GM12878 (cell line): ENCODE measurements at regions not wholly inside any gene's neighbourhood (a gene's known extent, or its start where the extent isn't known, plus 50 kb on each side); places are given as distances from the start of the nearest gene placed in this dataset.

Experiments
- CBX3 ChIP-seq: fragments of 200-600 bp; sonication (generic); IDR thresholded peaks from 2 replicates; pipeline ENCODE4 v1.6.1; 2016; ENCODE audit warnings: low read depth, borderline replicate concordance
- CEBPB ChIP-seq, 2 experiments: fragments of 150-350 bp in 1 of 2; IDR thresholded peaks; 2 replicates each; pipeline ENCODE4 v1.6.1; 2012 to 2014; ENCODE audit warnings: low read depth in 2 of 2, low read length in 2 of 2, borderline replicate concordance in 1 of 2, inconsistent platforms in 1 of 2
- CHD1 ChIP-seq: IDR thresholded peaks from 2 replicates; pipeline ENCODE4 v1.6.1; 2012; ENCODE audit warnings: low read depth, low read length, improper control_type of control experiment
- CREM ChIP-seq: IDR thresholded peaks from 2 replicates; pipeline ENCODE4 v1.6.1; 2014; ENCODE audit warnings: antibody characterized with exemption, low read depth
- EZH2 ChIP-seq: IDR thresholded peaks from 2 replicates; pipeline ENCODE4 v1.6.1; 2012; ENCODE audit warnings: low read depth, mild to moderate bottlenecking, control low read depth, inconsistent platforms, low read length, borderline replicate concordance; ENCODE audit not compliant: control insufficient read depth
- GABPA ChIP-seq: IDR thresholded peaks from 2 replicates; pipeline ENCODE4 v1.6.1; 2014; ENCODE audit warnings: antibody characterized with exemption, low read depth, mild to moderate bottlenecking, inconsistent platforms
- NFXL1 ChIP-seq: fragments of 450-650 bp; IDR thresholded peaks from 2 replicates; pipeline ENCODE4 v1.6.1; 2017; ENCODE audit warnings: antibody characterized with exemption, mild to moderate bottlenecking, borderline replicate concordance
- POLR2A ChIP-seq: IDR thresholded peaks from 2 replicates; pipeline ENCODE4 v1.6.1; 2011; ENCODE audit warnings: low read depth, mild to moderate bottlenecking, low read length
- POLR2AphosphoS5 ChIP-seq: IDR thresholded peaks from 2 replicates; pipeline ENCODE4 v1.6.1; 2011; ENCODE audit warnings: mild to moderate bottlenecking, low read length, inconsistent platforms
- RCOR1 ChIP-seq: conservative IDR thresholded peaks from 2 replicates; pipeline ENCODE4 v1.6.1; 2012; ENCODE audit warnings: low read depth, low read length, improper control_type of control experiment
- SREBF2 ChIP-seq: IDR thresholded peaks from 2 replicates; pipeline ENCODE4 v1.6.1; 2012; ENCODE audit warnings: mild to moderate bottlenecking, low read length
- YBX1 ChIP-seq: fragments of 450-650 bp; IDR thresholded peaks from 2 replicates; pipeline ENCODE4 v1.6.1; 2016; ENCODE audit warnings: antibody characterized with exemption
- ZNF274 ChIP-seq: IDR thresholded peaks from one replicate; pipeline ENCODE4 v1.8.0; 2011; ENCODE audit not compliant: insufficient read length, insufficient read depth
- TF ChIP-seq, protein P1 (sequence below), 3 experiments: IDR thresholded peaks in 2 of 3; conservative IDR thresholded peaks in 1 of 3; 2 replicates each; pipeline ENCODE4 v1.5.1; 2011; ENCODE audit warnings: low read depth in 3 of 3, low read length in 3 of 3, mild to moderate bottlenecking in 3 of 3, control low read depth in 2 of 3, moderate library complexity in 2 of 3, inconsistent platforms in 1 of 3, mixed read lengths in 1 of 3; ENCODE audit not compliant: control insufficient read depth in 2 of 3, insufficient read depth in 1 of 3; ENCODE audit errors: extremely low read depth in 1 of 3

DNA sequence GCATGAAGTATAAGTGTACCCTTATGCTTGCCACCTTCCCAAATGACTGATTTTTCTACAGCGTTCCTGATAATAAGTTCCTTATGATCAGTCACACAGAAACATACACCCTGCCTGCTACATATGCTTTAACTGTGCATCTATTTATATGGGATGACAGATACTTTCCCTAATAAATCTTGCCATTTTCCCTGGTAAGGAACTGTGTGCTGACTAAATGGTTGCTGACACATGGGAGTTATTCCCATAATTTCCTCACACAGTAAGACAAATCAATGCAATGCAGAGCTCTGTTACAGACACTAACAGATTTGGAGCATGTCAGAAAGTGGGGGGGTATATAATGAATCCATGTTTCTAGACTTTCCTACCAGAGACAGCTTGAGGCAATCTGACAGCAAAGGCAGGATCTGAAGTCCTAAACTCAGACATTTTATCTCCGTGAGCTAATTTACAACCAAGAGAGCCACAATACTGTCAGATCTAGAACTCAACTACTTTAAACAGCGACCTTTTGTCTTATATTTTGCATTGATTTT, 86.9 kb upstream of the TCF12 start:
- TF ChIP-seq, protein P1, sequence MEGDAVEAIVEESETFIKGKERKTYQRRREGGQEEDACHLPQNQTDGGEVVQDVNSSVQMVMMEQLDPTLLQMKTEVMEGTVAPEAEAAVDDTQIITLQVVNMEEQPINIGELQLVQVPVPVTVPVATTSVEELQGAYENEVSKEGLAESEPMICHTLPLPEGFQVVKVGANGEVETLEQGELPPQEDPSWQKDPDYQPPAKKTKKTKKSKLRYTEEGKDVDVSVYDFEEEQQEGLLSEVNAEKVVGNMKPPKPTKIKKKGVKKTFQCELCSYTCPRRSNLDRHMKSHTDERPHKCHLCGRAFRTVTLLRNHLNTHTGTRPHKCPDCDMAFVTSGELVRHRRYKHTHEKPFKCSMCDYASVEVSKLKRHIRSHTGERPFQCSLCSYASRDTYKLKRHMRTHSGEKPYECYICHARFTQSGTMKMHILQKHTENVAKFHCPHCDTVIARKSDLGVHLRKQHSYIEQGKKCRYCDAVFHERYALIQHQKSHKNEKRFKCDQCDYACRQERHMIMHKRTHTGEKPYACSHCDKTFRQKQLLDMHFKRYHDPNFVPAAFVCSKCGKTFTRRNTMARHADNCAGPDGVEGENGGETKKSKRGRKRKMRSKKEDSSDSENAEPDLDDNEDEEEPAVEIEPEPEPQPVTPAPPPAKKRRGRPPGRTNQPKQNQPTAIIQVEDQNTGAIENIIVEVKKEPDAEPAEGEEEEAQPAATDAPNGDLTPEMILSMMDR (IDR thresholded peaks at IDR 0.05 in 2 of 3, conservative IDR thresholded peaks at IDR 0.05 in 1 of 3; ENCODE audit: control insufficient read depth in 2 of 3, extremely low read depth in 1 of 3, insufficient read depth in 1 of 3, low read depth in 3 of 3, low read length in 3 of 3): no peak
- TF ChIP-seq GABPA (no peak), NFXL1 (no peak), SREBF2 (no peak), CREM (no peak), EZH2 (no peak), CBX3 (no peak), ZNF274 (no peak), POLR2AphosphoS5 (no peak), YBX1 (no peak), POLR2A (no peak), RCOR1 (no peak), CHD1 (no peak), CEBPB (IDR thresholded peaks at IDR 0.05; ENCODE audit: borderline replicate concordance in 1 of 2, low read depth in 2 of 2, low read length in 2 of 2) (no peak)
